ENCODE measurements at regions not wholly inside any gene's neighbourhood (a gene's known extent, or its start where the extent isn't known, plus 50 kb on each side); places are given as distances from the start of the nearest gene placed in this dataset.

GRCh38 chr4:176526704-176527103, 206.9 kb downstream of the SPCS3 start:
- TF ChIP-seq, protein P1, sequence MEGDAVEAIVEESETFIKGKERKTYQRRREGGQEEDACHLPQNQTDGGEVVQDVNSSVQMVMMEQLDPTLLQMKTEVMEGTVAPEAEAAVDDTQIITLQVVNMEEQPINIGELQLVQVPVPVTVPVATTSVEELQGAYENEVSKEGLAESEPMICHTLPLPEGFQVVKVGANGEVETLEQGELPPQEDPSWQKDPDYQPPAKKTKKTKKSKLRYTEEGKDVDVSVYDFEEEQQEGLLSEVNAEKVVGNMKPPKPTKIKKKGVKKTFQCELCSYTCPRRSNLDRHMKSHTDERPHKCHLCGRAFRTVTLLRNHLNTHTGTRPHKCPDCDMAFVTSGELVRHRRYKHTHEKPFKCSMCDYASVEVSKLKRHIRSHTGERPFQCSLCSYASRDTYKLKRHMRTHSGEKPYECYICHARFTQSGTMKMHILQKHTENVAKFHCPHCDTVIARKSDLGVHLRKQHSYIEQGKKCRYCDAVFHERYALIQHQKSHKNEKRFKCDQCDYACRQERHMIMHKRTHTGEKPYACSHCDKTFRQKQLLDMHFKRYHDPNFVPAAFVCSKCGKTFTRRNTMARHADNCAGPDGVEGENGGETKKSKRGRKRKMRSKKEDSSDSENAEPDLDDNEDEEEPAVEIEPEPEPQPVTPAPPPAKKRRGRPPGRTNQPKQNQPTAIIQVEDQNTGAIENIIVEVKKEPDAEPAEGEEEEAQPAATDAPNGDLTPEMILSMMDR (conservative IDR thresholded peaks at IDR 0.05; ENCODE audit: low read depth, low read length): no peak
- DNase-seq (ENCODE audit: low read depth): no peak
- H3K4me3 ChIP-seq (ENCODE audit: low read length): no peak overlapping the region

- TF ChIP-seq, protein P1 (conservative IDR thresholded peaks at IDR 0.05; ENCODE audit: low read depth, low read length): no peak
- DNase-seq (ENCODE audit: low read depth): no peak
Measured at GRCh38 chr4:176529574-176529973, 209.8 kb downstream of the SPCS3 start.

DNA sequence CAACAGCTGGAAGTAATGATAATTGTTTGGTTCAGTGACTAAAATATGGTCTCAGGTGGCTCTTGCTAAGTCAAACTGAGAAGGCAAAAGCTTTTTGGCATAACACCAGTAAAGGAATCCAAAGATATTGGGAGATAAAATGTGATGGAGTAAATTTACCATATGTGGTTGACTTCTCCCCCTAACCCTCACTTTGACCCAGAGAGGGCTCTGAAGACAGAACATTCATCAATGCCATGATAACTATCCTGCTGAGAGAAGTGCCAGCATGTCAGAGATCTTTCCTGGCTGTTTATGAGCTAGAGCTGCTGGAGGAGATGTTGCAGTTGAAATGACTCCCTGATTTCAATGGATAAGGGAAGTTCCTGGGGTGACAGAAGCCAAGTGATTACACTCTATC, 213.4 kb downstream of the SPCS3 start:
- DNase-seq (ENCODE audit: low read depth): no peak
- TF ChIP-seq, protein P1 (conservative IDR thresholded peaks at IDR 0.05; ENCODE audit: low read depth, low read length): no peak
- H3K4me3 ChIP-seq (ENCODE audit: low read length): no peak overlapping the region

More at GRCh38 chr4:176529574-176529973, 209.8 kb downstream of the SPCS3 start:
- no peak overlapping the region for H3K4me3 ChIP-seq (ENCODE audit: low read length)

GRCh38 chr4:176534566-176534965, 214.8 kb downstream of the SPCS3 start:
- DNase-seq (ENCODE audit: low read depth): no peak
- no peak overlapping the region for H3K4me3 ChIP-seq (ENCODE audit: low read length)
- TF ChIP-seq, protein P1 (conservative IDR thresholded peaks at IDR 0.05; ENCODE audit: low read depth, low read length): no peak

GRCh38 chr4:176538217-176538925, 218.6 kb downstream of the SPCS3 start:
- TF ChIP-seq, protein P1 (conservative IDR thresholded peaks at IDR 0.05; ENCODE audit: low read depth, low read length): no peak
- H3K4me3 ChIP-seq (ENCODE audit: low read length): no peak overlapping the region
- DNase-seq (ENCODE audit: low read depth): no peak

DNA sequence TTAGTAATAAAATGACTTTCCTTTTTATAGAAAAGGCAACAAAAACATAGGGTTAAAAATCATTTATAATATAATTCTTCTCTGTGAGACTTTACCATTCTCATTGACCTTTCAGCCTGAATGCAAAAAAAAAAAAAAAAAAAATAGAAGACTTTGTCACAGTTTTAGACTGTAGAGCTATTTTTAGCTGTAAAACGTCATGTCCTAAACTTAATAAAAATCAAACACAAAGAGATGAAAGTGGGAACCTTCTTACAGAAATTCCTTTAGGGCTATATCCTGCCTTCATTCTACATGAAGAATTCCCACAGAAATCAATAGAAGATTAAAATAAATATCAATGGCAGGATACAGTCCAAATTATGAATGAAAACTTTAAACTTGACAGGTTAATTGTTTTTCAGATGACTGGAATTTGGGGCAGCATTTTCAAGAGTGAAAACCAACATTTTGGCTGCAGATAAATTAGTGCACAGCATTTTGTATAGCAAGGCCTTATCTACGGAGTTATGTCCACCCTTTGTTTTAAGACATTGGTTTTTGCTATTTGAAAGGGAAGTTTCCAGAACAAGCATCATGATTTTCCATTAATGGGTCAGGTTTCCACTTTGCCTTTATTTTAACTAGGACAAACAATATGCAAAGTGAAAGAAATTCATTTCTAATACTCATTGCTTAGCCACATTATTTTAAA, 219.5 kb downstream of the SPCS3 start:
- DNase-seq (ENCODE audit: low read depth): no peak
- no peak overlapping the region for H3K4me3 ChIP-seq (ENCODE audit: low read length)
- TF ChIP-seq, protein P1 (conservative IDR thresholded peaks at IDR 0.05; ENCODE audit: low read depth, low read length): no peak

DNA sequence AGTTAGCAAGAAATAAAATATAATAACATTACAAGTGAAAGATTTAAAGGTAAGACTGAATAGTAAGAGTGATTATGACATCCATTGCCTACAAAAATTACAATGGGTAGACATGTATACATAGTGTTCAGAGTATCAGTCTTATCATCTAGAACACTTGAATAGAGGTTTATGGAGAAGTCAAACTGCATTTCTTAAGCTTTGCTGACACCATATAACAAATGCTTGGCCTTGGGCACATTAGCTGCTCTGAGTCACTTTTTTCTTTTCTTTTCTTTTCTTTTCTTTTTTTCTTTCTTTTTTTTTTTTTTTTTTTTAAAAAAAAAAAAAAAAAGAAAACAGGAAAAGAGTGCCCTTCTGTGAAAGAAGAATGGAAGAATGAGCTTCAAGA, 220.0 kb downstream of the SPCS3 start:
- no peak overlapping the region for H3K4me3 ChIP-seq (ENCODE audit: low read length)
- TF ChIP-seq, protein P1 (conservative IDR thresholded peaks at IDR 0.05; ENCODE audit: low read depth, low read length): no peak
- no peak for DNase-seq (ENCODE audit: low read depth)

Data from retinal pigment epithelial cell (primary cell).